ENCODE measurements at regions not wholly inside any gene's neighbourhood (a gene's known extent, or its start where the extent isn't known, plus 50 kb on each side); places are given as distances from the start of the nearest gene placed in this dataset.

GRCh38 chr21:17712887-17713286, 100.2 kb upstream of the BTG3 start:
- Histone ChIP-seq H3K27me3 (no peaks in the 10 kb centered on the region), H3K27ac (replicated peaks in 1 of 4) (no peak overlapping the region), H3K4me1 (no peaks in the 10 kb centered on the region), H3K9me3 (no peaks in the 10 kb centered on the region), H3K4me3 (no peak overlapping the region), H3K36me3 (no peaks in the 10 kb centered on the region)
- 89% methylated on average over 2 of the region's 2 CpGs for WGBS
- TF ChIP-seq, protein P1, sequence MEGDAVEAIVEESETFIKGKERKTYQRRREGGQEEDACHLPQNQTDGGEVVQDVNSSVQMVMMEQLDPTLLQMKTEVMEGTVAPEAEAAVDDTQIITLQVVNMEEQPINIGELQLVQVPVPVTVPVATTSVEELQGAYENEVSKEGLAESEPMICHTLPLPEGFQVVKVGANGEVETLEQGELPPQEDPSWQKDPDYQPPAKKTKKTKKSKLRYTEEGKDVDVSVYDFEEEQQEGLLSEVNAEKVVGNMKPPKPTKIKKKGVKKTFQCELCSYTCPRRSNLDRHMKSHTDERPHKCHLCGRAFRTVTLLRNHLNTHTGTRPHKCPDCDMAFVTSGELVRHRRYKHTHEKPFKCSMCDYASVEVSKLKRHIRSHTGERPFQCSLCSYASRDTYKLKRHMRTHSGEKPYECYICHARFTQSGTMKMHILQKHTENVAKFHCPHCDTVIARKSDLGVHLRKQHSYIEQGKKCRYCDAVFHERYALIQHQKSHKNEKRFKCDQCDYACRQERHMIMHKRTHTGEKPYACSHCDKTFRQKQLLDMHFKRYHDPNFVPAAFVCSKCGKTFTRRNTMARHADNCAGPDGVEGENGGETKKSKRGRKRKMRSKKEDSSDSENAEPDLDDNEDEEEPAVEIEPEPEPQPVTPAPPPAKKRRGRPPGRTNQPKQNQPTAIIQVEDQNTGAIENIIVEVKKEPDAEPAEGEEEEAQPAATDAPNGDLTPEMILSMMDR (IDR thresholded peaks at IDR 0.05), result no peak
- TF ChIP-seq POLR2A (IDR thresholded peaks at IDR 0.05; ENCODE audit: low read depth) (no peak), EP300 (IDR thresholded peaks at IDR 0.05) (no peak), POLR2AphosphoS5 (IDR thresholded peaks at IDR 0.05) (no peak)
- intact Hi-C loops (cut with DNase I), result no loop called here
- no peak for DNase-seq (ENCODE audit: extremely low spot score)

DNA sequence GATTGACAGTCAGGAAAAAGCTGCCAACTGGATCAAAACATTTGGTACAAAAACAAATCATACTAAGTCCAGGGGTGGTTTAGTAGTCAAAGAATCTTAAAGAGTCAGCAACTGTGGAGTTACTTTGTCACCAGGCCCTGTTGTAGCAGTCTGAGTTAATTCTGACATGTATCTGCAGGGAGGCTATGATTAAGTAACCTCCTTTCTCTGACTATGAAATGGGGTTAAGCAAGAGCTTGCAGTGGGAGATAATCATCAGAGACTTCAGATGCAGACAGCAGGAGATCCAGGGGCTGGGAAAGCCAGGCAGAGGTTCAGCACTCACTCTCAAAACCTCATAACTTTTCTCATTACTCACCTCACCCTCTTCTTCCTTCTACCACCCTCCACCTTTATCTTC, 99.2 kb upstream of the BTG3 start:
- no peak overlapping the region for H3K4me3 ChIP-seq
- no peak for DNase-seq (ENCODE audit: extremely low spot score)
- H3K27me3 ChIP-seq, result no peaks in the 10 kb centered on the region
- no peaks in the 10 kb centered on the region for H3K9me3 ChIP-seq
- intact Hi-C loops (cut with DNase I), result no loop called here
- H3K4me1 ChIP-seq, result no peaks in the 10 kb centered on the region
- TF ChIP-seq EP300 (IDR thresholded peaks at IDR 0.05), result no peak
- TF ChIP-seq, protein P1 (IDR thresholded peaks at IDR 0.05), result no peak
- TF ChIP-seq POLR2A (IDR thresholded peaks at IDR 0.05; ENCODE audit: low read depth), result no peak
- TF ChIP-seq POLR2AphosphoS5 (IDR thresholded peaks at IDR 0.05), result no peak
- H3K36me3 ChIP-seq, result no peaks in the 10 kb centered on the region
- H3K27ac ChIP-seq (replicated peaks in 1 of 4), result no peak overlapping the region

DNA sequence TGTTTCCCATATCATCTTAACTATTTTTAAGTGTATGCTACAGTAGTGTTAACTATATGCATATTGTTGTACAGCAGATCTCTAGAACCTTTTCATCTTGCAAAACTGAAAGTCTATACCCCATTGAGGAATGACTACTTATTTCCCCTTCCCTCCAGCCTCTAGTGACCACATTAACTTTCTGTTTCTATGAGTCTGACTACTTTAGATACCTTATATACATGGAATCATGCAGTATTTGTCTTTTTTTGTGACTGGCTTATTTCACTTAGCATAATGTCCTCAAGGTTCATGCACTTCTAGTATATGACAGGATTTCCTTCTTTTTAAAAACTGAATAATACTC, 96.5 kb upstream of the BTG3 start:
- Histone ChIP-seq H3K27me3 (no peaks in the 10 kb centered on the region), H3K4me3 (no peak overlapping the region), H3K9me3 (no peaks in the 10 kb centered on the region), H3K36me3 (no peaks in the 10 kb centered on the region), H3K4me1 (no peaks in the 10 kb centered on the region), H3K27ac (replicated peaks in 1 of 4) (no peak overlapping the region)
- no peak for TF ChIP-seq POLR2AphosphoS5 (IDR thresholded peaks at IDR 0.05)
- TF ChIP-seq EP300 (IDR thresholded peaks at IDR 0.05), result no peak
- TF ChIP-seq, protein P1 (IDR thresholded peaks at IDR 0.05), result no peak
- no peak for TF ChIP-seq POLR2A (IDR thresholded peaks at IDR 0.05; ENCODE audit: low read depth)
- DNase-seq (ENCODE audit: extremely low spot score), result no peak
- intact Hi-C loops (cut with DNase I), result no loop called here

DNA sequence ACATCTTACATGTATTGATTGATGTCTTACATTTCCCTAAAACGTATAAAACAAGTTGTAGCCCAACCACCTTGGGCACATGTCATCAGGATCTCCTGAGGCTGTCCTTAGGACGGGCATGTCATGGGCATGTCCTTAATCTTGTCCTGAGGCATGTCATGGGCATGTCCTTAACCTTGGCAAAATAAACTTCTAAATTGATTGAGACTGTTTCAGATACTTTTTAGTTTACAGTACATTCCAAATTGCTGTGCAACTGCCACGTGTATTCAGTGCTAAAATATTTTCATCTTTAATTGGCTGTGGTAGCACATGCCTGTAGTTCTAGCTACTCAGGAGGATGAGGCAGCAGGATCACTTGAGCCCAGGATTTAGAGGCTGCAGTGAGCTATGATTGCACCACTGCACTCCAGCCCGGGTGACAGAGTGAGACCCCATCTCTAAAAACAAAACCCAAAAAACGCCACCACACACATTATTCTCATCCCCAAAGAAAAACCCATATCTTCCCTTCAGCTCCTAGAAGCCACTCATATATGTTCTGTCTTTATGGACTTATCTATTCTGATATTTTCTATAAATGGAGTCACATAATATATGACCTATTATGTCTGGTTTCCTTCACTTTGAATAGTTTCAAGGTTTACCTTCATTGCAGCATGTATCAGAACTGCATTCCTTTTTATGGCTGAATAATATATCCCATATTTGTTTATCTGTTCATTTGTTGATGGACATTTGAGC, 96.0 kb upstream of the BTG3 start:
- TF ChIP-seq POLR2A (IDR thresholded peaks at IDR 0.05; ENCODE audit: low read depth) (no peak), EP300 (IDR thresholded peaks at IDR 0.05) (no peak), POLR2AphosphoS5 (IDR thresholded peaks at IDR 0.05) (no peak)
- TF ChIP-seq, protein P1 (IDR thresholded peaks at IDR 0.05), result no peak
- Histone ChIP-seq H3K27ac (replicated peaks in 1 of 4) (no peak overlapping the region), H3K4me1 (no peaks in the 10 kb centered on the region), H3K27me3 (no peaks in the 10 kb centered on the region), H3K9me3 (no peaks in the 10 kb centered on the region), H3K4me3 (no peak overlapping the region), H3K36me3 (no peaks in the 10 kb centered on the region)
- intact Hi-C loops (cut with DNase I), result no loop called here
- WGBS, result 69% methylated on average over 5 of the region's 5 CpGs
- no peak for DNase-seq (ENCODE audit: extremely low spot score)
